NCI-H1436 (cell line): ENCODE measurements at regions not wholly inside any gene's neighbourhood (a gene's known extent, or its start where the extent isn't known, plus 50 kb on each side); places are given as distances from the start of the nearest gene placed in this dataset.

Source experiments
- DNase-seq: peaks from one replicate; lab custom pipeline; 2025; lab: John Stamatoyannopoulos, UW

DNA sequence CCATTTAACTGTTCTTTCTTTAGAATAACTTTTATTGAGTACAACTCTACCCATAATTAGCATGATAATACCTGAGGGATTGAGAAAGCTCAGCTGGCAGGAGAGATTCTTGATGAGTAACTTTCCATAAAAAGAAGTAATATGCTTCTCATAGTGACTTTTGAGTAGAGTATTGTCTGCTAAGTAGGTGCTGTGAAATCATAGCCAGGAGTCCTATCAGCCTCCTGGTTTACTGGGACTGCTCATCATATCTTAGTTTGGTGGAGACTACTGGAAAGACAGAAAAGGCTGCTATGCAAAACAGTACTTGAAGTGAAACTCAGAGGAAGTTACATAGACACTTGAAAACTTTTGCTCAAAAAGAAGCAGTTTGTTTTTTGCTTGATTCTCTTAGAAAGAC is 113.3 kb upstream of the ATP2B1 start:
- DNase-seq, result no peak

DNA sequence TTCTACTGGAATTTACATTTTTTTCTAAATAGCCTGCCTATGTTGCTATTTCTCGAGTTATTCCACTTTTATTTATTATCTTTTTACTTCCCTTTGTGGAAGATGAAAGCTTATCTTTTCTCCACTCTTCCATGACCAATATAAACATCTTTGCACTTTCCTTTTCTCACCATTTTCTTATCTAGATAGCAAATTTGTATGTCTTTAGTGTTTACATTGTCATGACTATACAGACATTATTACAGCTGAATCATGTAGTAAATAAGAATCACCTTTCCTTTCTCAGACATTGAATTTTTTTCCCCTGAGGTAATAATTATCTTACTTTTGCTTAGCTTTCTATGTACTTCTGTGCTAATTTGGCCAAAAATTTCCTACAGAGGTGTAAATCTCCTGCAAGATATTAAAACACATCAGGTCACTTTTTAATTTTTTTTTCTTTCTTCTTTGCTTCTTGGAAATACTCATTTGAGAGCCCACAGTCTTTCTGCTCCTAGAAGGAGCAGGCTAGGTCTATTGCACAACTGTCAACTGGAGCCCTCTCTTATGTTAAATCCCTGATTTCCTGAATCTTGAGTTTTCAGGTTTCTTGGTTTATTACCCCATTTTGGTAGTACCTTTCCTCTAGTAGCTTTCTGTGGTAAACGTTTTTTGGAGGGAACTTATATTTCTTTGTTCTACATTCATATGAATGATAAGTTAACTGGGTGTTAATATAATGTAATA is 109.0 kb upstream of the ATP2B1 start:
- no peak for DNase-seq

DNA sequence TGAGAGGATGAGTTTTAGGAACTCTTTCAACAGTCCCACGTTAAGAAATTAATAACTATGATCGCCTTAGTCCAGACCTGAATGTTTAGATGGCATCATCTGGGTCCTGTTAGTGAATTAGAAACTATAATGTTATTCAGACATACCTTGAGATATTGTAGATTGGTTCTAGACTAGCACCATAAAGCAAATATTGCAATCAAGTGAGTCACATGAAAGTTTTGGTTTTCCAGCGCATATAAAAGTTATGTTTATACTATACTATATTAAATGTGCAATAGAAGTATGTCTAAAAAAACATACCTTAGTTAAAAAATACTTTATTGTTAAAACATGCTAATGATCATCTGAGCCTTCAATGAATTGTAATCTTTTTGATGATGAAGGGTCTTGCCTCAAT is 106.6 kb upstream of the ATP2B1 start:
- no peak for DNase-seq

DNA sequence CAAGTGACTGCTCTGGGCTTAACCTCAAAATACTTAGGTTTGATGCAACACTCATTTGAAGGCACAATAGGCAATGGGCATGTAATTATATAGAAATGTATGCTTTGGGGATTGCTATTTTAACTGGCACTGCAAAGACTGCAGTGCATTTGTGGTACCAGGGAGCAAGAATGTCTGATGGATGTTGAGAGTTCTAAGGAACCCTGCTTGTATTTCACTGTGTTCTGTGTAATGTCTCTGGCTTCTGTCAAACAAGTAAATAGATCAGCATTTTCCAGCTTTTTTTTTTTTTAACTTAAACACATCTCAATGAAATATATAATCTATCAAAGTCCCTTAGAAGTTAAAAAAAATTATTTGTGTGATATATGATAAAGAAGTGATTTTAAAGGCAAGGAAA is 94.8 kb upstream of the ATP2B1 start:
- DNase-seq, result no peak

DNA sequence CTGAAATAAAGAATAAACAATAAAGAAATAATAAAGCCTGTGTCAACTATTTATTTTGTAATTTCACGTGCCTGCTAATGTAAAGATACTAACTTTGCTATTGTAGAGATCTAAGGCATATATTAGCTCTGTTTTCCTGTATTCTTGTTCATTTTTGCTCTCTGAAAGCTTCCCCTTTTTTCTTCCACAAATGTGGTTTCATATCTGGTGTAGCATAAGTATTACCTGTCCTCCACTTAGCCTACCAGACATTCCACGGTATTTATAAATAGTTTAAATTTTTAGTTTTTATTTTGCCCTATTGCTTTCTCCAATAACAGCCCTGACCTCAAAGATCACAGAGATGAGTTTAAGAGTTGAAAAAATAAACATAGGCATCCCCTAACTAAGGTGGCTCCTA is 92.6 kb upstream of the ATP2B1 start:
- DNase-seq, result no peak

DNA sequence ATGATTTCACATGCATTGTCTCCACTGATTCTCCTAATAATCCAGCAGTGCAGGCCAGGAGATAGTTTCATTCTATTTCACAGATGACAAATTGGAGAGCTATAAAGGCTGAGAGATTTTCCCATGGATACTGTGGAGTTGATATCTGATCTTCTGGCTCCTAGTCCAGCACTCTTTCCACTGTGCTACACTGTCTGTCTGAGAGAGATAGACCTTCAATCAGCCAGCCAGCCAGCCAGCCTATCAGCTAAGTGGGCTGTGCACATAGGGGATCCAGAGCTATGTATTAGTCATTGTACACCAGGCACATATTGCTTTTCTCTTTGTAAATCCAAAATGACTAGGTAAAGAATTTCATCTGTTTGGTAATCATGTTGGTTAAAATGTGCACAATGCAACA is 91.8 kb upstream of the ATP2B1 start:
- no peak for DNase-seq

DNA sequence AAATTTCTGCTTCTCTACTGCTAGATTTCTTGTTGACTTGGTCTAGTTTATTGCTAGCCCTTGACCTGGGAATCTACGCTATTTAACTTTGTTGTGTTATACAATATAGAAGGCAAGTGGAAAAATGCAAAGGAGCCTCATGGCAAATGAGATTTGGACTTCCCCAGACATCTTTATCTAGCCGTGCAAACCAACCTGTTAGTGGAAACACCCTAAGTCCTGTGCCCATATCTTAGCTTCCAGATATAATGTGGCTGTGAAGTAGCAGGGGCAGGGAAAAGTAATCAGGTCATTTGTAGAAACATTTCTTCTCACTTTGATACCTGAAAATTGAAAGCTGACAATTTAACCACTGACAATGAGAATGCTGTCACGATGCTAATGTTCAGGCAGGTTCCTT is 90.7 kb upstream of the ATP2B1 start:
- no peak for DNase-seq

DNA sequence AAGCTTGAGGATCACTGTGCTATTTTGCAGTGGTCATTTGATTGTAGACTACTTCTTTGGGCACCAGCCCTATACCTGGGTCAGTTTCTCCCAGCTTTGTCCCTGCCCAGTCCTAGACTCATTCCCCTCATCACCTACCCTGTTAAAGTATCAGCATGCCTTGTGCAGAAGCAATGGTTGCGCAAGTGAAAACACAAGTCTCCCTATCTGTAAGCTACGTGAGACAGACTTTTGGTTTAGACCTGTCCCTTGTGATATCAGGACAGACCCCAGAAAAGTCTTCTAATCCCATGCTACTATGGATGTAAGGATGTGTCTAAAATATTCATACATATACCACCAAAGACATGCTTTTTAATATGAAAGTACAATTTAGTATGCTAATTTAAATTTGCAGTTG is 88.8 kb upstream of the ATP2B1 start:
- DNase-seq, result no peak

DNA sequence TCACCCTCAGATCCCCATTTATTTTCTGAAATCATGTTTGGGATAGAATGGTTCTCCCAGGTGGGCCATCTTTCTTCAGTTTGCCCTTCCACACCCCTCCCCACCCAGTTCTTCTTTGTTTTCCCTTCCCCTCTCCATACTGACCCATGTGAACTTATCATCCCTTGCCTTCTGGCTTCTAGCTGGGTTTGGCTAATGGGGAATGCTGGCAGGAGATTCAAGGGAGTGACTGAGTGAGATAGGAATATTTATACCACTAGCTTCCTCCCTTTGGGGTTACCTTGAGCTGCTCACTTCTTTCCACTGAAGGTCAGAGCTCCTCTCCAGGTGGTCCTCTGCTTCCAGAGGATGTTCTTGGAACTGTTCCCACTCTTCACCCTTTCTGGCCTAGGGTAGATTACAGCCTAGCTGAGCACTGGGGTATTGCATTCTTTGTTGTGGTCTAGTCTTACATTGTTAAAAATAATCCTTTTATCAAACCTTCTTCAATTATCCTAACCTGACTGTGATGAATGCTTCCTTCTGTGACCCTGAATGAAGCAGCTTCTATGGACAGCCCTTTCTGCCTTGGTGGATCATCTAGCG is 88.3 kb upstream of the ATP2B1 start:
- no peak for DNase-seq

DNA sequence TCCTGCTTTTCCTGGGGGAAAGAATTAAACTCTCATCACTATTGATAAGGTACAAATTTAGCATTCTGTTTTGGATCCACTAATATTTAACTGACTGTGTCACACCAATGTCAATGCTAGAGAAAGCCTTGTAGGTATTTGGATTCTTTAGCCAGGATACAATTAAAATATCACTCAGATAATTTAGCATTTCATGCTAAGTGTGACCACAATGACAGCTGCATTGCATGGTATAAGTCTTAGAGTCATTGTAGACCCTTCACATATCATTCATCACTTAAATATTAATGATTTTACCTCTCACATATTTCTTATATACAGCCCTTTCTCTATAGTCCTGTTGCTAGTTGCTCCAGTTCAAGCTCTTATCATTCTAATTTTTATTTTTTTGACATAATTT is 85.3 kb upstream of the ATP2B1 start:
- no peak for DNase-seq

DNA sequence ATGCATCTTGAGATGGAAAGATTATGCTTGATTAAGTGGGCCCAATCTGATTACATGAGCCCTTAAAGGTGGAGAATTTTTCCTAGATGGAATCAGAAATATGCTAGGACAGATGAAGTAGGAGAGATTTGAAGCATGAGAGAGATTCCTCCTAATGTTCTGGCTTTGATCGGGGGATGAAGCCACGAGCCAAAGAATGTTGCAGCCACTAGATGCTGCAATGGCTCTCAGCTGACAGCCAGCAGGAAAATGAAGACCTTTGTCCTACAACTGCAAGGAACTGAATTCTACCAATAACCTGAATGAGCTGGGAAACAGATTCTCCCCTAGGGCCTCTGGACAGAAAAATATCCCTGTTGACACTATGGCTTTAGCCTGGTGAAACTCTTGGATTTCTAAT is 82.6 kb upstream of the ATP2B1 start:
- no peak for DNase-seq

DNA sequence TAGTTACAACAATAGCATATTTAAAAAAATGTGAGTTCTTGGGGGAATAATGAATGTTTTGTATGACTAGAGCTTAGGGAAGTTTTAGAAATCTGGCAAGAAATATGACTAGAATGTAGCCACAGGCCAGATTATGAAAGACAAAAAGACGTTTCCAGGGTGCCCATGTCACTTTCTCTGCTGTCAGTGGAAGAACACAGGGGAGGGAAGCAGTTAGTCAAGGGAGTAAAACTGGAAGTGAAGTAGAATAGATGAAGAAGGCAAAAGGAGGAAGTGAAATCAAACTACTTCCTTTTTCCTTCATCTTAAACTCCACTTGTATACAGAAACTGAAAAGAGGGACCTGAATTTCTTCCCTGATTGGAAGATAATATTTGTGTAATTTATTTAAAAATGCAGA is 81.2 kb upstream of the ATP2B1 start:
- DNase-seq, result no peak

DNA sequence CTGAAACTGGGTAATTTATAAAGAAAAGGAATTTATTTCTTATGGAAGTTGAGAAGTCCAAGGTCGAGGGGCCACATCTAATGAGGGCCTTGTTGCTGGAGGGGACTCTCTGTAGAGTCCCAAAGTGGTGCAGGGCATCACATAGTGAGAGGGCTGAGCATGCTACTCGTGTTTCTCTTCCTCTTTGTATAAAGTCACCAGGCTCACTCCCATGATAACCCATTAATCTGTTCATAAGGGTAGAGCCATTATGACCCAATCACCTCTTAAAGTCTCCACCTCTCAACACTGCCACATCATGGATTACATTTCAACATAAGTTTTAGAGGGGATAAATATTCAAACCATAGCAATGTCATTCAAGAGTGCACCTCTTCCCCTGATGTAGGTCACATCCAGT is 79.1 kb upstream of the ATP2B1 start:
- DNase-seq, result no peak

DNA sequence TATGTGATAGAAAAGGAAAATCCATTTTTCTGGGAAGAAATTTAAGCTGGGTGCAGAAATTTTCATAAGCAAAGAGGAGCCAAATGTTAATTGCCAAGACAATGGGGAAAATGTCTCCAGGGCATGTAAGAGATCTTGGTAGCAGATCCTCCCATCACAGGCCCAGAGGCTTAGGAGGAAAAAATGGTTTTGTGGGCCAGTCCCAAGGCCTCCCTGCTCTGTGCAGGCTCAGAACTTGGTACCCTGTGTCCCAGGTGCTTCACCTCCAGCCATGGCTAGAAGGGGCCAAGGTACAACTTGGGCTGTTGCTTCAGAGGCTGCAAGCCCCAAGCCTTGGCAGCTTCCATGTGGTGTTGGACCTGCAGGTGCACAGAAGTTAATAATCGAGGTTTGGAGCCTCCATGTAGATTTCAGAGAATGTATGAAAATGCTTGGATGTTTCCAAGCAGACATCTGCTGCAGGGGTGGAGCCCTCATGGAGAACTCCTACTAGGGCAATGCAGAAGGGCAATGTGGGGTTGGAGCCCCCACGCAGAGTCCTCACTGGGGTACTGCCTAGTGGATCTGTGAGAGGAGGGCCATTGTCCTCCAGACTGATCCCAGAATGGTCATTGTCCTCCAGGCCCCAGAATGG is 77.7 kb upstream of the ATP2B1 start:
- DNase-seq, result no peak

DNA sequence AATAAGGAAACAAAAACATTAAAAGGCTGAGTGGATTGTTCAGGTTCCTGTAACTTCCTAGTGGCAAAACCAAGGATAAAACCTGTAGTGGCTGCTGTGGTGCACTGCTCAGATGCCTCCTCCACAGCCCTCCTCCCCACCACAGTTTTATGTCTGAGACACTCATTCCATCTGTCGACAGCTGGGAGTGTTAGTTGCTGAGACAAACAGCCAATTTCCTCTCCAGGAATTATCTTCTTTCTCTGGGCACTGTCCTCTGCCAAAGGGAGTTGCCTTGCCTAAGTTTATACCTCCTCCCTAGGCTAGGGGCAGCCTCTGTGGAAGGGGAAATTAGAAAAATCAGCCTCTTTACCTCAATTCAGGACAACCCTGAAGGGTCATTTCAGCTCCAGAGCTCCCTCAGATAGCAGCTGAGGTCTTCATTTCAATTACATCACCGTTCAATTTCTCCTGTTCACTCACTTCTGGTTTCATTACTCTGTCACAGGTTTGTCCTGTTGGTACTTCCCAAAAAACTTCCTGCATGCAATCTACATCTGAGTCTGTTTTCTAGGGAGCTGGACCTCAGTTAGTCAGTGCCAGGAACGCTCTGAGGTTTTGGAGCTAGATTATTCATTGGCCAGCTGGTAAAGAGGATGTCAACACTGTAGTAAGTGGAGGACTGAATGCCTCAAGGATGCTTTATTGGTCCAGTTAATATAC is 74.9 kb upstream of the ATP2B1 start:
- no peak for DNase-seq

DNA sequence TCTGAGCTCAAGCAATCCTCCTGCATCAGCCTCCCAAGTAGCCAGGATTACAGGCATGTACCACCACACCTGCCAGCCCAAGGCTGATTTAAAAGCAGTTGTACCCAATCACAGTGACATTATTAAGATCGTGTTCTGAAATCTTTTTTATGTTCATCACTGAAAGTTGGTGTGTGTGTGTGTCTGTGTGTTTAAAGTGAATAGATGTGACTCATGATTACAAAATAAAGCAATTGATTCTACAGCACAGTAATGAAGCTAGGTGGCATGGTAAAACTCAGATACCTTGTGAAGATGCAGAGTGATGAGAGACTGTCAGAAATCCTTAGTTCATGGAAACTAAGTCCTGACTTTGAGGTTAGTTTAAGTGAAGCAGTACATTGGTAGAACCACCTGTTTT is 74.2 kb upstream of the ATP2B1 start:
- DNase-seq, result no peak

DNA sequence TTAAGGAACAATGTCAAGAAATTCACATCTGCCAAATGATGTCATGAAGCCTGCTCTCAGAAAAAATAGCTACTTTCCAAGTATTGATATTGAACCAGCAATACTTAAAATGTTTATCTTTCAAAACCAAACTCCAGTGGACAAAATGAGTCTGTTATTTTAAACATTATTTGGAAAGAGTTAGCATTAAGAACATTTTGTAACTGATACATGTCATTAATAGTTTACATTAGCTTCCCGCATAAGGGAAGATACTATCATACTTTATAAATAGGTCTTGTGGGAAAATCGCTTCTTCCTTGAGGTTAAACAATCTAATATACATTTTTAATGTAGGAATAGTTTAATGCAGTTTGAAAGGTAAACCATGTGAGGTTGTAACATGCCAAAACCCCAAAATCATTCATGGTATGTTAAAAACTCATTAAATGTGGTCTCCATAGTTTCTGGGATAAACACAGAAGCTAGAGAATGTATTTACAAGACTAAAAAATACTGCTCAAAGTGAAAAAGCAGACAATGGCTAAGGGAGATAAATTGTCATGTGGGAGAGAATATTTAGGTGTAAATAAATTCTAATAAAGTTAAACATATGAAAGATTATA is 73.4 kb upstream of the ATP2B1 start:
- no peak for DNase-seq

DNA sequence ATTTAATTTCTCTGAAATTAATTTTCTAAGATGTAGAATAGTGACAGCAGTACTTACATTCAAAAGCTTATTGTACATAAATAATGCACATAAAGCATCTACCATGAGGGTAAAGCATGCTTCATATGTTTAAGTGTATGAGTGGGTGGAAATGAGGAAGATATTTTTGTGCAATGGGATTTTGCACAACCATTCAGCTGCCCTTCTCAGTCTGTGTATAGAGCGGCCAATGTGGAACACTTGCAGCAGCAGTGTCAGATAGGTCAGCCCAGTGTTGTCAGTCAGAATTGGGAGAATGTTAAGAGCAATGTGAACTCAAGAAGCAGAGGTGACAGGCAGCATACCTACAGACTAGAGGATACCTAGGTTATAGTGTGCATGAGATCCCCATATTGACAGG is 72.5 kb upstream of the ATP2B1 start:
- no peak for DNase-seq

DNA sequence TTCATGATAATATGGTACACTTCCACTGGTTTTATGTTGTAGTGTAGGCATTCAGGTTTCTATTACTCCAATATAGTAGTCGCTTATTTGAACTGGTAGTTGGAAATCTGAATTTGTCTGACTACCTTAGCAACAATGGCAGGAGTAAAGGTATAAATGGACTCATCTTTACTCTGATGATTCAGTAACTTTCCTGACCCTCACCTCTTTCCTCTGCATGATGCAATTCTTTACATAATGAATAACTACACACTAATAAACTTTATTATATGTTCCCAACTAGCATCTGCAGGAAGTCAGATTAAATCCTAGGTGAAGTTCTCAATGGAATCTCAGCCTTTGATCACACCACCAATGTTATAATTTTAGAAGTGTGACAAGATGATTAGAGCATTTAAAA is 70.5 kb upstream of the ATP2B1 start:
- no peak for DNase-seq

DNA sequence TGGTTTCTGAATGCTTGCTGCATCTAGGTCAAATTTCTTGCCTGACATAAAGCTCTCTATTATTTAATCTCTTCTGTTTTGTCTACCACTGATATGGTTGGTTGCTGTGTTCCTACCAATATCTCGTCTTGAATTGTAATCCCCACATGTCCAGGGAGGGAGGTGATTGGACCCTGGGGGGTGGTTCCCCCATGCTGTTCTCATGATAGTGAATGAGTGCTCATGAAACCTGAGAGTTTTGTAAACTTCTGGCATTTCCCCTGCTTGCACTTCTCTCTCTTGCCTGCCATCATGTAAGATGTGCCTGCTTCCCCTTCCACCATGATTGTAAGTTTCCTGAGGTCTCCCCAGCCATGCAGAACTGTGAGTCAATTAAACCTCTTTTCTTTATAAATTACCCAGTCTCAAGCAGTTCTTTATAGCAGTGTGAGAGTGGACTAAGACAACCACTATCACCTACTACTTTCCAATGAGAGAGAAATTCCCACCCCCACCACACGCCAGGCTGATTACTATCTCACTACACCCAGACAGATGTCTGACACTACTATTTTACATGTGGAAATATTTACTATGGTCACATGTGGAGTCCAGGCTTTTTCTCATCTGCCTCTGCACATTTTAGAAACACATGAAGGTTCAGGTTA is 69.2 kb upstream of the ATP2B1 start:
- DNase-seq, result no peak

DNA sequence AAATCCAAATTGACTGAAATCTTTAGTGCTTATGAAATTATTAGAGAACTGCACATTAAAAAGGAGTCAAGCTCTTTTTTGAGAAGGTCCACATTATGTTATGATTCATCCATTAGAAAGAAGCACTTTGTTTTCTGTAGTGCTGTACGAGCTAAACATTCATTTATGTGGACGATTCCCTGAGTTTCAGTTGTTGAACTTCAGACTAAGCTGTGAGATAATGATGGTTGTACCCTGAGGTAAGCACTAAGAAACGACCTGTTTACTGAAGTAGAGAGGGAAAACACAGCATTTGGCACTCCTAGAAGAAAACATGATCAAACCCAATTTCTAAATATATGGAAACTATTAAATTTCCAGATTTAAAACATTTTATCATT is 67.3 kb upstream of the ATP2B1 start:
- no peak for DNase-seq
